AG10803 (cell line): ENCODE measurements at regions not wholly inside any gene's neighbourhood (a gene's known extent, or its start where the extent isn't known, plus 50 kb on each side); places are given as distances from the start of the nearest gene placed in this dataset.

Source experiments
- DNase-seq: peaks from one replicate; pipeline ENCODE4 v3.0.0; 2010; ENCODE audit warnings: low read depth
- H3K4me3 ChIP-seq: 2 replicates; pipeline ENCODE4 v1.5.1; 2011; ENCODE audit warnings: mild to moderate bottlenecking, low read length, control low read depth
- CTCF ChIP-seq: conservative IDR thresholded peaks from 2 replicates; pipeline ENCODE4 v1.5.1; 2011; ENCODE audit warnings: mild to moderate bottlenecking, low read length, control low read depth, inconsistent platforms

GRCh38 chr6:14316651-14317386 is 199.2 kb downstream of the CD83 start:
- no peak for DNase-seq
- no peak overlapping the region for H3K4me3 ChIP-seq
- no peak for TF ChIP-seq CTCF

DNA sequence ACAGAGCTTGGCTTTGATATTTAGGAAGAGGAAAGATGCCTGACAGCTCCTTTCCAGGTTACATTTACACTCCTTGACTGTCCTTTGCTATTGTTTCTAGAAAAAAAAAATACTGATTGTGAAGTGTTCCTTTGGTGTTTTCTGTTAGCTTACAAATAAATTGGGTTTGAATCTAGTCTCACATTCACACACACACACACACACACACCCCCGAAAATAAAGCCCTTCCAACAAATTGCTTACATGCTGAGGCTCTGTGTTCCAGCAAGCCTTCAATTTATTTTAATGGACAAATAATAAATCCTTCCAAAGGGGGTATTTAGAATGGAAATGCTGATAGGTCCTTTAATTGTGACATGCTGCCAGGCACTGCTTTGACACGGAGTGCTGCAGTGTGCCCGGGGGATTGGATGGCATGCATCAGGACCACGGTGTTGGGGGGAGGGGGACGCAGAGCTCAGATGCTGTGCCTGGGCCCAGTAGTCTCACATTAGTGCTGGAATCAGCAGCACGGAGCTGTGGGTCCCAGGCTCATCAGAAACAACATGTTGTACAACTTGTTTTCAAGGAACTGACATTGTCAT is 199.9 kb downstream of the CD83 start:
- DNase-seq: no peak

GRCh38 chr6:14320332-14320731 is 202.8 kb downstream of the CD83 start:
- H3K4me3 ChIP-seq: no peak overlapping the region
- no peak for TF ChIP-seq CTCF
- DNase-seq: no peak

More for the DNA sequence above, 199.9 kb downstream of the CD83 start:
- TF ChIP-seq CTCF: no peak
- no peak overlapping the region for H3K4me3 ChIP-seq

DNA sequence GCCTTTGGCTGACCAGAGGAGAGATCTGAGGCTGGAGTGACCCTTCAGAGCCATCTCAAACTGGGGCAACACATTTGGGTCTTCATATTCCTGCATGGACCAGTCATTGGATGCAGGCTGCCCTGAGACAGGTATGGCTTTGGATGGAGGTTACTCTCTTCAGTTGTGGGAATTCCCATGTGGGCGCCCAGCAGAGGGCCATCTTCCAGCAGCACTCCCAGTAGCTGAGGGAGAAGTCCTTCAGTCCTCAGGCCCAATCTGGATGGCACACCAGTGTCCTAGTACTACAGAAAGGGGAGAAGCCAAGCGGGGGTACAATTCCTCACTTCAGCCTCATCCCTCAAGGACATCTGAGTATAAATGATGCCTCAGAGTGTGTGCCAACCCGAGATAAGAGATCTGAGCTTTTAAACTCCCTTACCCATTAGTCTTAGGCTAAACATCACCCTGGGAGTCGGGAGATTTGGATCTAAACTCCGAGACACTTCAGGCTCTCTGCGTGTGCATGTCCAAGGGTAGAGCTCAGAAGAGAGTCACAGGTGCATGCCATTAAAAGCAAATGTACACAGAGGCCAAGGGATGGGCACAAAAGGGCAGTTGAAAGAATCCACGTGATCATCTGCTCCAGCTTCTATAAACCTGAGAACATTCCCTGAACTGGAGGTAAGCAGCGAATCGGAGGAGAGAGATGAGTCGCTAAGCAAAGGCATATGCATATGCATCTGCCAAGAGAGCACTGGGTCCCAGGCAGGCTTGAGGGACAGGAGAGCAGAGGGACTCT is 204.6 kb downstream of the CD83 start:
- H3K4me3 ChIP-seq: no peak overlapping the region
- no peak; the same call in 1 of the 2 replicates for TF ChIP-seq CTCF
- no peak for DNase-seq

- DNase-seq: no peak
- no peak for TF ChIP-seq CTCF
- no peak overlapping the region for H3K4me3 ChIP-seq
These were observed 205.3 kb downstream of the CD83 start for GRCh38 chr6:14322841-14323240.

- no peak overlapping the region for H3K4me3 ChIP-seq
- no peak for DNase-seq
- TF ChIP-seq CTCF: no peak
These were observed 209.2 kb downstream of the CD83 start for GRCh38 chr6:14326774-14327173.
